ENCODE measurements at regions not wholly inside any gene's neighbourhood (a gene's known extent, or its start where the extent isn't known, plus 50 kb on each side); places are given as distances from the start of the nearest gene placed in this dataset.

GRCh38 chr15:35771746-35772442, 225.9 kb upstream of the DPH6 start:
- DNase-seq (ENCODE audit: low spot score) = no peak

GRCh38 chr15:35774653-35775052, 228.7 kb upstream of the DPH6 start:
- no peak for DNase-seq (ENCODE audit: low spot score)

GRCh38 chr15:35775471-35775870, 229.5 kb upstream of the DPH6 start:
- no peak for DNase-seq (ENCODE audit: low spot score)

GRCh38 chr15:35777061-35777460, 231.1 kb upstream of the DPH6 start:
- no peak for DNase-seq (ENCODE audit: low spot score)

GRCh38 chr15:35783203-35783602, 237.2 kb upstream of the DPH6 start:
- DNase-seq (ENCODE audit: low spot score) = no peak

GRCh38 chr15:35784745-35785144, 238.8 kb upstream of the DPH6 start:
- DNase-seq (ENCODE audit: low spot score) = no peak

GRCh38 chr15:35810007-35810406, 264.0 kb upstream of the DPH6 start:
- no peak for DNase-seq (ENCODE audit: low spot score)

GRCh38 chr15:35813573-35813972, 267.6 kb upstream of the DPH6 start:
- no peak for DNase-seq (ENCODE audit: low spot score)

GRCh38 chr15:35818846-35819245, 272.9 kb upstream of the DPH6 start:
- DNase-seq (ENCODE audit: low spot score) = no peak

- no peak for DNase-seq (ENCODE audit: low spot score)
Observed at GRCh38 chr15:35822153-35822552, 276.2 kb upstream of the DPH6 start.

- DNase-seq (ENCODE audit: low spot score) = no peak
Observed at GRCh38 chr15:35827141-35827540, 281.2 kb upstream of the DPH6 start.

GRCh38 chr15:35827911-35828310, 281.9 kb upstream of the DPH6 start:
- DNase-seq (ENCODE audit: low spot score) = no peak

GRCh38 chr15:35833581-35833980, 287.6 kb upstream of the DPH6 start:
- no peak for DNase-seq (ENCODE audit: low spot score)

- no peak for DNase-seq (ENCODE audit: low spot score)
Observed at GRCh38 chr15:35834216-35834830, 288.4 kb upstream of the DPH6 start.

- DNase-seq (ENCODE audit: low spot score) = no peak
Observed at GRCh38 chr15:35834866-35835265, 288.9 kb upstream of the DPH6 start.

- DNase-seq (ENCODE audit: low spot score) = no peak
Observed at GRCh38 chr15:35838424-35839111, 292.6 kb upstream of the DPH6 start.

GRCh38 chr15:35842631-35843030, 296.7 kb upstream of the DPH6 start:
- DNase-seq (ENCODE audit: low spot score) = no peak

- no peak for DNase-seq (ENCODE audit: low spot score)
Observed at GRCh38 chr15:35843498-35843897, 297.5 kb upstream of the DPH6 start.

- DNase-seq (ENCODE audit: low spot score) = no peak
Observed at GRCh38 chr15:35850284-35850683, 304.3 kb upstream of the DPH6 start.

GRCh38 chr15:35851491-35851890, 305.5 kb upstream of the DPH6 start:
- no peak for DNase-seq (ENCODE audit: low spot score)

- DNase-seq (ENCODE audit: low spot score) = no peak
Observed at GRCh38 chr15:35852818-35853624, 307.1 kb upstream of the DPH6 start.

GRCh38 chr15:35854316-35854715, 308.4 kb upstream of the DPH6 start:
- DNase-seq (ENCODE audit: low spot score) = no peak
